CD4-positive, alpha-beta T cell treated with Interleukin-4 for 4 hours (primary cell): ENCODE measurements at regions not wholly inside any gene's neighbourhood (a gene's known extent, or its start where the extent isn't known, plus 50 kb on each side); places are given as distances from the start of the nearest gene placed in this dataset.

Experiments
- DNase-seq: peaks from one replicate; pipeline ENCODE4 v3.0.0-alpha.2; 2020

GRCh38 chr20:39333211-39333610, 371.1 kb downstream of the DHX35 start:
- DNase-seq = no peak

DNA sequence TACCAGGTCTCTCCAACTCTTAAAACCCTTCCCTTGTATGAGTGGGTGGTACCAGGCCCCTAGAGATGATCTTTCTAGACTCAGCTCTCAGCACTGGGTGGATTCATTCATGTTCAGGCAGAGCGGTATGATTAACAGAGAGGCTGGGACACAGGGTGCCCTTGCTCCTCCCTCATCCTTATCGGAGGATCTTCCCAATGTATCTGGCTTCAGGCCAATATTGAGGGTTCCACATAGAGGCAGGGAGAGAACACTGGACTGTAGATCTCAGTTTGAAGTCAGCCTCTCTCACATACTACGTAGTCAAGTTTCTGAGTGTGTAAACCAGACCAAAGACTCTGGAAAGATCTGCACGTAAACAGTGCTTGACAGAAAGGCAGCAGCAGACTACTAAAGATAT, 366.2 kb downstream of the DHX35 start:
- no peak for DNase-seq

DNA sequence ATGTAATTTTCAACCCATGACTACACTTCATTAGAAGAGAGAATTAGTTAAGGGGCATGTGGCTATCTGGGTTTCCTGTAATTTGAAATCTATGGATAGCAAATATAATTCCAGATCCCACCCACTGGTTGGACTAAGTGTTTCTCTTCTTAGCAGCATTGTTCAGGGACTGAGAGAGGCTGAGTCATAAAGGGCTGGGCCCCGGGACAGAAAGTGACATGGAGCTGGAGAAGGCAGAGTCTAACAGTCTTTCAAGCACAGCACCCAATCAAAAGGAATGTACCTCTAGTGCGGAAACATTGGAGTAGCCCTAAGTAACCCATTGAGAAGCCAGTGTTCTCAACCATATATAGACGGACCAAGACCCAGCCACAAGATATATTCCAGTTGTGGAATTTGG, 363.9 kb downstream of the DHX35 start:
- no peak for DNase-seq

GRCh38 chr20:39318911-39319310, 356.8 kb downstream of the DHX35 start:
- DNase-seq = no peak

DNA sequence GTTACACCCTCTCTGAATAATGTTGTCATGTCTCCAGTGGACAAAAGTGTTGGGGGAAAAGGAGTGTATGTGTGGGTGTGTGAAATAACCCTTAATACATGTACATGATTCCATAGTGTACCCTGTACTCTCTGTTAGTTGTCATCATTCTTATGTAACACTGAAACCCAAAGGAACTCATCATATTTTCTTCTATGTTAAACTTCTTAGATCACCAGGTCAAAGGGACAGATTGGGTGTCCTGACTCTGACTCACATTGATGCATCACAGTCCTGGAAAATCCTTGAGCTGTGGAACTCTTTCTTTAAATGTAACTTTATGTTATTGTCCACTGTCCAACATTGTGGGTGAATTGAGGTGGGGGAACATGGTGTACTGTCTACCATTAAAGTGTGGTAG, 350.5 kb downstream of the DHX35 start:
- no peak for DNase-seq

DNA sequence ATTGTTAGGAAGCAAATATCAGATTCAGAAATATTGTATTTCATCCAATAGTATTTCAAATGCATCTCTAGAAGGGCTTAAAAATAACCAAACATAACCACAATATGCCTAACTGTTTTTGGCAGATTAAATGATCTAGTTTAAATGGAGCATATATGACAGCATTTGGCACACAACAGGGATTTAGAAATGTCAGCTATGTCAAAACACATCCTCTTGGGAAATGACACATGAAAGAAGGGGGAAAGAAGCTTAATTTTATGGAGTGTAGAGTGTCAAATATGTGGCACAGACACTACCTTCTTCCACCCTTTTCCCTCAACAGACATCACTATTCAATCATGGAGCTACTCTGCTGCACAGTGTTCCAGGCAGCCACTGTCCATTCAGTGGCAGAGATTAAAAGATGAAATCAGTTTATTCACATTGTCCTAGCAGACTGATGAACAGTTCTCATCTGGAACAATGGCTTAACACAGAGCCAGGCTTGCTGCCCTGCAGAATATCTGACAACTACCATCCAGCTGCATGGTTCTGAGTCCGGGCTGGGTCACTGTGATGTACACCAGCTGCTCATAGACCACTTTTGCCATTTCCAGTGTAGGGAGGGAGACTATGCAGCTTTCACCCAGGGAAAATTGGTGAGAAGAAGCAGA, 349.8 kb downstream of the DHX35 start:
- DNase-seq = no peak

DNA sequence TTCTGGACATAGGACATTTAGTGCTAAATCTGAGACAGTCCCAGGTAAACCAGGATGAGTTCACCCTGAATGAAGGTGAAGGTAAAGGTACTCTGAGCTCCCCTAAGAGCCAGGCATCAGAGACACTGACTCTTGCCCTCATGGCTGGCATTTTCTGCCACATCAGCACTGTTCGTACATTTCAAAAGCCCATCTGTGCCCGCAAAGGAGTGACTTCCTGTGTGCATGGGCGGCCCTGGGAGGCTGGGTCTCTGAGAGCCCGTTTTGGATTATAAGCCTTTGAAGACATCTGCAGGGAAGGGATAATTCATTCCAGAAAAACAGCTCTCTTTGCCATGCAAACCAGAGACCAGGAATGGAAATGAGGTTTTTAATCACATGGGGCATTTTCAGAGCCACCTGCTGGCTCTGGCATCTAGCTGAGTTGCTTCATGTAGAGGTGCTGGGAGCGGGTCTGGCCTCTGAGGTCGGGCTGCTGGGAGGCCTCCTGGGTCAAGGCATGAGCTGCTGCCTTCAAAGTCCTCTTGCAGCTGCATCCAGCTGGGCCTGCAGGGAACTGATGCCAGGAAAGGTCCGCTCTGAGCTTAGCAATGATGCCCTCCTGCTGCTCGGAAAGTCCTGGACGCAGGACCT, 348.3 kb downstream of the DHX35 start:
- DNase-seq = no peak

- no peak for DNase-seq
Measured at GRCh38 chr20:39309458-39309857, 347.3 kb downstream of the DHX35 start.

DNA sequence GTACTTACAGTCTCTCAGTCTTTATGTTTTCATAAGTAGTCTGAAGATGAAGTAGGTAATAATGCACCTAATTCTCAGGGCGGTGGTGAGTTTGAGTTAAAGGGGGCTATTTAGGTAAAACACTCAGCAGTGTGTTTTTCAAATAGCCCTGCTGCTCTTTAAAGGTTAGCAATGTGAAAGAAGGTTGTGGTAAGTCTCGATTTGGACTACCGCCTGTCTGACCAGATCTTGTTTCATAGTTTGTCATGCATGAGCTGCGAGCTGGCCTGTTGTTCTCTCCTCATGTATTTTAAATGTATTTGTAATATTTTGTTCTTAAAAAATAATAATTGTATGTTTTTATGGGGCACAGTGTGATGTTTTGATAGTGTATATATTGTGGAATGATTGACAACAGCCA, 340.2 kb downstream of the DHX35 start:
- DNase-seq = no peak

DNA sequence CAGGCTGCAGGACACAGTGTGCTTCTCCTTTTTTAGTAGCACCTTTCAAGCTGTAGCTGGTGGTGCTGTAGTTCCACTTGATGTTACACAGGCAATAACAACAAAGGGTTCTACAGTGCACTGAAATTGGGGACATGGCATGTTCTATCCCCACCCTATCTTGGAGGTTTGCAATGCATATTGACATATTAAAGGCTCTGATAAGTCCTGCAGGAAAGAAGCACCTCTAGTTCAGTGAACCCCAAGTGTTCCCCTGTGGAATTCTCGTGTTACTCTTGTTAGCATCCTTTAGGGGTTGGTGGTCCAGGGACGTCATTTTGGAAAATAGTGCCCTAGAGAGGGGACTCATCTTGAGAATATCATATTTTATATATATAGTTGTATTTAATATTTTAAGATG, 337.6 kb downstream of the DHX35 start:
- DNase-seq = no peak

GRCh38 chr20:39298571-39299506, 336.7 kb downstream of the DHX35 start:
- no peak for DNase-seq

DNA sequence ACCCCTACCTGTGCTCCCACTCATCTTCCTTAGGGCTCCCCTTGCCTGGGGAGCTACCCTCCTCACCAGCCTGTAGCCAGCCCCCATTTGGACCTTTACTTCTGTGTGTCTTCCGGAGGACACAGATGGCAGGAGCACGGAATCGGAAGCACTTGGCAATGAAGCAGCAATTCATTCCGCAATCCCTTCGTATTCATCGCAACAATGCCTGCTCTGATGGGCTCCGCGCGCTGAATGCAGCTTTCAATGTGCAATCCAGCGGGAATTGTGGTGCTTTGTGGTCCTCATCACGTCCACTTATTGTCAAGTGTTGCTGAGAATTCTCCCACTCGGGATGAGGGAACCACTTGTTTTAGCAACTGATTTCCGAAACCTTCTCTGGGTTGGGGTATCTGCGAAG, 336.0 kb downstream of the DHX35 start:
- DNase-seq = no peak

- no peak for DNase-seq
Measured at GRCh38 chr20:39295301-39295700, 333.2 kb downstream of the DHX35 start.

DNA sequence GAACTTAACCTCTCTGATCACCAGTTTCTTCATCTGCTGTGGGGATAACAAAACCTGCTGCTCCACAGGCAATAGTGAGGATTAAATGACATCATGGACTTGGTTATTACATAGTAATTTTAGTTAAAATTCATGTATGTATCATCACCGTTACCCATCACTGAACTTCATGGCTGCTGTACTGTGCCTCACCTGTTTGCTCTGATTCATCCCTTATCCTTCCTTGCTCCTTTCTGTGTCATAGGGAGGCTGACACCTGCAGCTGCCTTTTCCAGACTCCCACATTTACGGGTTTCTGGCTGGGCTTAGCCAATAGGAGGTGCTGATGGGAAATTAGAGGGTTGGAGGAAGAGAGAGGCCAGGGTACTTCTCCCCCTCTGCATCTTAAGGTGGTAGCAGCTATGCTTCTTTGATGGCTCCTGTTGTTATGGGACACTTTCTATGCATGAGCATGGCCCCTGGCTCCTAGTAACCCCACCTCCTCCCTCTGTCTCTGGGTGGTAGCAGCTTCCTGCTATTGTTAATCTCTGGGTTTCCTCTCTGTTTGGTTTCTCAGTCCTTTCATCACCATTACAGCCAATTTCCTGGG, 332.1 kb downstream of the DHX35 start:
- no peak for DNase-seq

GRCh38 chr20:39292193-39292736, 330.1 kb downstream of the DHX35 start:
- no peak for DNase-seq

GRCh38 chr20:39291301-39291700, 329.2 kb downstream of the DHX35 start:
- DNase-seq = no peak

- DNase-seq = no peak
Measured at GRCh38 chr20:39290575-39290974, 328.4 kb downstream of the DHX35 start.

DNA sequence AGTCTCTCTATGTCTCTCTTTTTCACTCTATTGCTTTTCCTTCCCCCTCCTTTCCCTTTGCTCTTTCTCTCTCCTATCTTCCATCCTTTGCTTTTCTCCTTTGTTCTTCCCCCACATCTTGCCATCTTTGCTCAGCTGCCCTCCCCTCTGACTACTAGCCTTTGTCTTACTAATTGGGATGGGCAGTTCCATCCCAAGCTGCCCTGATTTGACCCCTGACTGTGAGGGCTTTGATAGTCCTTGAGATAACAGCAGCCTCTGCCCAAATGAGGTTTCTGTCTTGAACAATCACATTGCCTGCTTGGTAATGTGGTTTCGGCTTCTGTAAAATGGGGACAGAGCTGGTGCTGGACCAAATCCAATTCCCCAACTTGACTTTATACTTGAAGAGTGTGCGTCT, 327.7 kb downstream of the DHX35 start:
- no peak for DNase-seq

- no peak for DNase-seq
Measured at GRCh38 chr20:39289316-39289715, 327.2 kb downstream of the DHX35 start.

DNA sequence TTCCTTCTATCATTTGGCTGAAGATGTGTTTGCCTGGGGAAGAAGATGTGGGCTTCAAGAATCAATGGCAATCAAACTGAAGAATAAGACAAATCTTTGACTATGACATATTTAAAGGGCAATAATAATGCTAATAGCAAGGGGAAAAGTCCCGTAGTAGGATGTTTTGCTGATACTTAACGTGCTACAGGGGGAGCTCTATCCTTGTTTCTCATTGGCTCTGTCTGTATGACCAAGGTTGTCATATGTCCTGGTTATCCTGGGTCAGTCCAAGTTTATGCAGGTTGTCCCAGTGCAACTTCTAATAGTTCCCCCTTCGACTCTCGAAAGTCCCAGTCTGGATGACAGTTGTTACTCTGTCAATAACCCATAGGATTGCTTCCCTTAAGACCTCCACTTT, 321.3 kb downstream of the DHX35 start:
- no peak for DNase-seq

DNA sequence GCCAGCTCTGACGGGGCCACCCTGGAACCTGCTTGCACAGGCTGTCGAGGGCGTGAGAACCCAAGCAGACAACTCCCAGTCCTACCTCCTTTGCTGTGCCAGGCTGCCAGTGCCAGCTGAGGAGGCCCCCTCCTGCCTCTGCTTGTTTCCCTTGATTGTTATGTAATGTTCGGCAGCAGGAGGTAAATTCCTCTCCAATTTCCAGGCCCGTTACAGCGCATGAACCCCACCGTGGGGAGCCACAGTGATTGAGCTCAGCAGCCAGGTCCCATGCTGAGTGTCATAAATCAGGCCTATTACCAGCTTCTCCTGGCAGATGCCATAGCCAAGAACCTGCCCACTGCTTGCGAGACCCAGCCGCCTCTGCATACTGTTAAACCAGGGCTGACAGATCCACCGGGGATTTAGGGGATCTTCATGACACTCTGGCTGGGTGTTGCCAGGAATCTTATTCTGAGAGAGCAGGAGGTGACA, 320.5 kb downstream of the DHX35 start:
- no peak for DNase-seq

DNA sequence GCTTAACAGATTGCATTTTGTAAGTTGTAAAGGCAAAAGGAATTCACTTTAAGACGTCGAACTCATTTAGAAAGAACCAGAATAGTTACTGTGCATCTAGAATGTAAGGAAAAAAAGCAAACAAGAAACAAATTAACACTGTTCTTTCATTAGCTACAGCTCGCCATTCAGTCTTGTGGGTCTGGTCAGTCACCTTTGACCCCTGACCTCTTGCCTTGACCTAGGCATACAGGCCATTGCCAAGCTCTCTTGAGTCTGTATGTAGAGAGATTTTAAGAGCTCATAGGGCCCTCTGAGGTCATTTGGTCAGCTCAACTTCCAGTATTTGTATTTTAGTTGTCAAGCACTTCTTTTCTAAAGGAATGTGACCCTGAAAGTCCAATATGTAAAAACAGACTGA, 318.7 kb downstream of the DHX35 start:
- DNase-seq = no peak

- DNase-seq = no peak
Measured at GRCh38 chr20:39278230-39278788, 316.2 kb downstream of the DHX35 start.
